HG02840 (cell line): ENCODE measurements at regions not wholly inside any gene's neighbourhood (a gene's known extent, or its start where the extent isn't known, plus 50 kb on each side); places are given as distances from the start of the nearest gene placed in this dataset.

Experiments used
- ATAC-seq: cut with Tn5 transposase; IDR thresholded peaks from one replicate; pipeline ENCODE4 v1.9.1; 2021; ENCODE audit warnings: mild to moderate bottlenecking, moderate library complexity, moderate number of reproducible peaks; ENCODE audit not compliant: unreplicated experiment, low FRiP score

DNA sequence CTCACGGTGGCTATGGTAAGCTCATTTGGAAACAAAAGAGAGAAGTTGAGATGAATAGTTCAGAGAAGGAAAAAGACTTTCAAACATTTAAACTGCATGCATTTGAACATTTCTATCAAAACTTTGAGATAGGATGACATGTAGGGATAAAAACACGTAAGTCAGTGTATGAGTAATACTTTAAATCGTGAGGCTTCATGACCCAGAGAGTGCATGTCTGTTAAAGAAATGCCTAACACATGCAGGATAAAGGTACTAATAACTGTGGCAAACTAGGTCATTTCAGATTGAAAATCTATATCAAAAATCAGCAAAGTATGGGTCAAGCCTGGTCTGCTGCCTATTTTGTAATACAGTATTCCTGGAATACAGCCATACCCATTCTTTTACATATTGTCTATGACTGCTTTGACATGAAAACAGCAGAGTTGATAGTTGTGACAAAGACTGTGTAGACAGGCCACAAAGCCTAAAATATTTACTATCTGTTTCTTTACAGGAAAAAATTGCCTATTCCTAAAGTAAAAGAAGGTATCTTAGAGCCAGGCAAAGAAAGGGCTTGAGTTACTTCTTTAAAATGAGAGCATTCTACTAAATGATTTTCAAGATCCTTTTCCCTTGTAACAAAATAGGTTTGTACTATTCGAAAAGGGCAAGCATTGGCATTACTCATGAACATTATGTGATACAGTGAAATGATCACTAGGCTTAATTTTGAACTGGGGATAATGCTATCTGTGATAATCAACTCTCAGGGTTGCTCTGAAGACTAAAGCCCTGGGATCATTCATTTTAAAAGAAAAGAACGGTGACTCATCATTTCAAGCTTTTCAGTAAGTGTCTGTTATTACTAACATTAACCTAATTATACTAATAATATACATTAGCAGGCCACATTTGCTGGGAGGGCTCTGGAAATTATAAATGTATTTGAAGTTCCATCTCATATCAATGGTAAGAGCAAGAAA lies 185.9 kb downstream of the CRPPA start:
- ATAC-seq: no peak

DNA sequence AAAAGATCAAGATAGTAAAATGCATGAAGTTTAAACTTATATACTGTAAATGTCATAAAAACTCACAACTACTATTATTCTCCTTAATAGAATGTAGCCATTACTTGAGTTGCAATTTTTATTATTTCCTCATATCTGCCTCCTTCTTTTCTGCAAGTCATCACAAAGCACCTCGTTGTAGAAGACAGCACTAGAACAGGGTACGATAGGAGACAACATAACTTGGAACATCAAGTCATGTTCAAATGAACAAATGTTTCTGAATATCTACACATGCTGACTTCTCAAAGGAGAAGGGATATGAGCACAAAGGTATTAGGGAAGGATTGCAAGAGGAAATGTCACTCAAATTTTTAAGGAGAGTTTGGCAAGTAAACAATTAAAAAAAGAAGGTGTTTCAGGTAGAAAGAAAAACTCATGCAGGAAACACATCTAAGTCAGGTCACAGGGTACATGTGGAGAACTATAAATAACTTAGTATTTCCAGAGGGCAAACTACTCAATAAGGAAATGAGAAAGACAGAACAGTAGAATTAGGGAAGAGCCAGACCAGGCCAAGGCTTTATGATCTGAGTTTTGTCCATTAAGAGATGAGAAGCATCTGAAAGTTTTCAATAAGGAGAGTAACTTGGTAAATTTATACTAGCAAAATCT lies 186.7 kb downstream of the CRPPA start:
- ATAC-seq: no peak

DNA sequence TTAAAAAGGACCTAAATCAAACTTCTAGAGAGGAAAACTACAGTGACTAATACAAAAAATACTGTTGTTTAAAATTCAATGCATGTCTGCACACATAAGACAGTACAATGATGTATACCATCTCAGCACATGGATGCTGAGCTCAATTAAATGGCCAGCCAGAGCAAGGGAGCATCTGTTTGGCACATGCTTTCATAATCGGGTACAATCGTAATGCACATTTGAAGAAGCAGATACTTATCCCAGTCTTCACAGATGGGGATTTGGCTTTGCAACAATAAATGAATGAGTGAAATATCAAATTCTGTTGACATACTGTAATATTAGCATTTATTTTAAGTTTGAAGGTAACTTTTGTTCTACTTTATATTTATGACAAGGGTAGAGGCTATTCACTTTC lies 187.8 kb downstream of the CRPPA start:
- ATAC-seq: no peak

DNA sequence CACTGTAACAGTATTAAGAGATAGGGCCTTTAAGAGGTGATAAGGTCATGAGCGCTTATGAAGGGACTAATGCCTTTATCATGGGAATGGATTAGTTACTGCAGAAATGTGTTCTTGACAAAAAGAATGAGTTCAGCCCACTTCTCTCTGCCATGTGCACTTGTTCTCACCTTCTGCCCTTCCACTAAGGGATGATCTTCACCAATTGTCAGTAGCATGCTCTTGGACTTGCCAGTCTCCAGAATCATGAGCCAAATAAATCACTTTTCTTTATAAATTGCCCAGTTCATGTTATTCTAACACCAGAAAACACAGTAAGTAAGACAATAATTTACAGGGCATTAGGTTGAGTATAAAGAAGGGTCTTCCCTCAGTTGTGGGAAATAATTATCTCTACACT lies 189.1 kb downstream of the CRPPA start:
- no peak for ATAC-seq

DNA sequence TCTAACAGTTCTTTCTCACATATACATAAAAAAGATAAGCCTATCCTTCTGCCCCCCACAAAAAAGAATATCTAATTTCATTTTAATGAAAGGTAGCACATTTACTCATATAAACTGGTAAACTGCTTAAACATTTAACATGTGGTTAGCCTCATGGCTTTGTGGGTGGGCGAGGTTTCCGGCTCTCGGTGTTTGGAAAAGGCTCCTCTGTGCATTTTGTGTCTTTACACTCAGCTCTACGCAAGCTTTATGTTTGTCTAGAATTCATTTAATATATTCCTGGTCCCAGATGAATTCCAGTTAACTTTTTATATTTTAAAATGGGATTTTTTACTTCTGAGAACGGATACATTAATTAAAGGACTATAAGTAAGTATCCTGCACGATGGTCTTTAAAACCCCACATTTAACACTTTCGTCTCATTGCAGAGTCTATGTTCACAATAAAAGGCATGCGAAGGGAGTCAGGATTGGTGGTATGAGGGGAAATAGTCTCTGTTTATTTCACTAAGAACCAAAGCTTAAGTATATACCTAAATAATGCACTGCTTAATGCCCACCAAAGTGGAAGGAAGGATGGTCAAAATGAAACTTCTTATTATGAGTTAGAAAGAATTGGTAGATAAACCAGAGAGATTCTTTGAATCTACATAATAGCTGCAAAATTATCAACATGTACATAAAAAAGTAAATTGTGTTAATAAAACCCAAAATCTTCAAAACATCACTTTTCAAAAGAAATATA lies 197.2 kb downstream of the CRPPA start:
- no peak for ATAC-seq

DNA sequence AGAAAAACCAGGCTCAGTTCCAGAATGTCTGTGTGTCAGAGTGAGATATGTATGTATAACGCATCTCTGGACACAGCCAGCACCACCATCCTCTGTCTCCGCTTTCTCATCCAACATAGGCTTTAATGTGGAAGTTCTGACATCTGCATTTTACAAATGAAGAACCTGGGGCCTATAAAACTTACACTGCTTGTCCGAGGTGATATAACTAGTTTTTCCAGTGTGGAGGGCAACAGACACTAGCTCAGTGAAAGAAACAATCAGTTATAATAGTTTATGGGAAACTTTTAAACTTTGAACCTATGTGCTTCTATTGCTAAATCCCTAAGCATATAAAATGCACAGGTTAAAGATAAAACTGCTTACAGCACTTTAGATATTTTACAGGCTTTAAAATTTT lies 208.7 kb downstream of the CRPPA start:
- ATAC-seq: no peak

DNA sequence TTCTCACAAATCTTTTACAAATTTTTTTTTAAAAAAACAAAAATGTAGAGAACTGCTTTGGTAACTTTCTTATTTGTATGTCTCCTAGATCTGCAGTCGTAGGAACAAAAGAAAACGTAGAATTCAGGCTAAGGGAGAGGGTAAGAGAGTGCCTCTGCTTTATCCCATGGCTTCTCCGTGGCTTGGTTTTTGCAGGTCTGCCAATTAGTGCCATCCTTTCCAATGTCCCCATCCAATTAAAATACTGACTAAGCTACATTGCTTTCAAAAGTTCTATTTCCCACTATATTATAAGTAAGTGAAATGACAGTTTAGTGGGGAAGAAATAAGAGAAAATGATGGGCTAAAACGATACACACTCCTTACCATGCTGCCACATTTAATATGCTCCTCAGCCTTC lies 209.3 kb downstream of the CRPPA start:
- ATAC-seq: no peak

DNA sequence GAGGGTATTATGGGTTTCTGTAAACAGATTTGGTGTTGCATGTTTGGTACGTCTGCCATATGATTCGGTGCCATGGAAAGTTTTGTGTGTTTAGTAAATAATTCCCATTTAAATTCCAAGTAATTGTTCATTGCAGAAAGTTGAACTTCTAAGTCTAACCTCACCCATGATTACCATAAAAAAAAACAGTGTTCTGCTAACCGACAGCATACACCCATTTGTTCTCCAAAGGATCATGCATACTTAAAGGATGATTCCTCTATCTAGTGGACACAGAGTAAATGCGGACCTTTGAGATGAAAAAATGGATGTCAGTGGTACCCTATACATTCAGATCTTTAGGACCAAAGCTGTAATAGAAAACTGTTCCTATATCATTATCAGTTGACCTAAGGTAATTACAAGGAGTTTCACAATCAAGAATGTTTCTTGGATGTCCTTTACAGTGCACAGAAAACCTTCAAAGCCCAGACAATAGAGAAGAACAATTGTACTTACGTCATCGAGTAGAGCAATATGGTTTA lies 209.9 kb downstream of the CRPPA start:
- no peak for ATAC-seq

DNA sequence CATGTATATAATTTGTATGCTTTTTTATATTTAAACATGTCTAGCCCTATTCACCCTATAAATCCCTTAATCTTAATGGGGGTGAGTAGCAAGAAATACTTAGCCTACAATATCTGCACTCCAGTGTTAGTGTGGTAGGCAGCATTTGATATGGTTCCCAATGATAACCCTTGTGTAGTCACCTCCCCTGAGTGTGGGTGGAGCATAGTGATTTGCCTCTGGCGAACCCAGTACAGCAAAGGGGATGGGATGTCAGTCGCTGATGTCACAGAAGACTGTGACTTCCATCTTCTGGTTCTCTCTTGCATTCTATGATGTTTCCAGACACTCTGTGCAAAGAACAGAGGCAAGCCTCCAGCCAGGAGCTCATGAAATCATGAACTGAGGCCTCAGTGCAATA lies 211.2 kb downstream of the CRPPA start:
- ATAC-seq: no peak

DNA sequence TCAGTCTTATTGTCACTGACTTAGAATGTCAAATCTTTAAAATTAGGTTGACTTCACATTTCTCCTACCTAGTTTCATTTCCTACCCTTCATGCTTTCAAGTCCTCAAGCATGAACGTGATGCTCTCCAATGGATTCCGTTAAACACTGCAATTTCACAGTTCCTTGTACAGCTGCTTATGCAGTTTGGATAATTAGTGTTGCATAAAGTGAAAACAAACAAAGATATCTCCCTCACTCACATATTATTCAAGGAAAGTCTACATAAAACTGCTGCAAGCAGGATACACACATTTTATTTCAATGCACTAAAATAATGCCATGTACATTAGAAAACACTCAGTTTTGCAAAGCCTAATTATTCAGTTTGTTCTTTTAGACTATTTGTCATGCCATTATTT lies 214.0 kb downstream of the CRPPA start:
- no peak for ATAC-seq

DNA sequence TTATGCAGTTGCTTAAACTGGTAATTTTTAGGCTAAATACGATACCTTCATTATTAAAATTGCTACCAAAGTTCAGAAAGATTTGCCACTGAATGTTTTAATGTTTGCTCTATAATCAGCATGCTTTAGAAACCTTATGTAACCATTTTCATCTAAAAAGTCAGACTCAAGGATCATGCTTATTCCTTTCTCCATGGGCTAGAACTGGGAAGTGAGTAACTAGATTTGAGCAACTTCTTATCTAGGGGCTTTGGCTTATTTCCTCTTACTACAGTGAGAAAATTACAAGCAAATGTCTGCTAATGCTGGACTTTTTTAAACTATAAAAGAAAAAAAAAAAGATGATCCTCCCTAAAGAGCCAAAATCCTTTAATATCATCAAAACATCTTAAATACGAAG lies 215.9 kb downstream of the CRPPA start:
- ATAC-seq: no peak

DNA sequence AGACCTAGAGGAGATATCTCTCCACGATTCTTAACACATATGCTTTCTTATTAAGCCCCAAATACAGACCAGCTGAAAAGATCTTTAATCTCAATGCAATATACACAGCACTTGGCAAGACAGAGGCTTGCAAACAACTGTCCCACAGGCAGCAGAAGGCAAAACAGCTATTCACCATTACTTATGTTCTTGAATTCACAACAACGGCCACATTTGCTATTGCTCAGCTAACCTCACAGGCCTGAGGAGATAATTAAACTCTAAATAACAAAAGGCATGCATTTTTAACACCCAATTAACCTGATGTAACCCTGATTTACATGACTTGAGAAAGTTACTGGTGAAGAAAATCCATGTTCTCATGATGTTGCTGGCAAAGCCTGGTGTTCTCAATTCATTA lies 216.4 kb downstream of the CRPPA start:
- ATAC-seq: no peak

DNA sequence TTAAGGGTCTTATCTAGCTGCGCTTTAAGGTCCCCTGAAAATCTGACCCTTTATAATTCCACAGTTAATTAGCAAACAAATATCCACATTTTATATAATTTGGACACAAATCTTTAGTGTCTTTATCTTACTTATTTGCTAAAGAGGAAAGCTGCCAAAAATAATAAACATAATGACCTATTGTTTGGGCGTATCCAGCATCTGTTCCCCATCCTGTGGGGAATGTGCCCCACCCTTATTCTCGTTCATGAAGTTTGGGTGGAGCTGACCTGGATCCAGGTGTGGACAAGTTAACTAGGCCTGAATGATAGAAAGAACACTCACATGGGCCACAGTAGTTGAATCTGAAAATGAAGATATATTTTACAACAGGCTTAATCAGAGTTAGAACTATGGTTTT lies 218.3 kb downstream of the CRPPA start:
- ATAC-seq: no peak

DNA sequence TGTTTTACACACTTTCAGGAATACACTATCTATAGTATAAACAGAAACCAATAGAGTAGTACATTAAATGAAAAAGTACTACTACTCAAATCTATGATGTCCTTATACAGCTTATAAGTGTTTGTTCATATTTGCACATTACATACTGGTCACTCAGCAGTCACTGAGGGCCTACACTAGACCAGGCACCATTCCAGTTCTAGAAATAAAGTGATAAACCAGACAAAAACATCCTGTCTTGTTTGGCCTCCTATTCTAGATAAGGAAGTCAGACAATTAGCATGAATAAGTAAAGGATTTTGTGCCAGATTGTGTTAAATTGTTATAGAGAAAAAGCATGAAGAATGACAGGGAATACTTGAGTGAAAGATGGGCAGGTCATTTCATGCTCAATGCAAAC lies 219.0 kb downstream of the CRPPA start:
- ATAC-seq: no peak

DNA sequence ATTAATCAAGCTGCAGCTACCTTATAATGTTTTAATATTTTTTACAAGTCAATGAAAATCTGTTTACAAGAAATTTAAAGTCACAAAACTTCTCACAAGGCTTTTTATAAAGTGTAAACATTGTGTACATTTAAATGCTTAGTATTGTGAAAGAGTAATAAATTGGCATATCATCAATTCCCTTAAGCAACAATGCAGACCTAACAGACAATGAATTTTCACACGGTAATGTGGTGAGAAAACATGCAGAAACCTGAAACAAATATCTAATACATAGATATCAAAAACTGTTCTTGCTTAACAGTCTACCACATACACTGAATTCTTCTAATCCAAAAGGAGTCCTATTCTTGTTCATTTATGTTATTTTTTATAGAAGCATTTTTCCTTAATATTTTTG lies 220.7 kb downstream of the CRPPA start:
- no peak for ATAC-seq

DNA sequence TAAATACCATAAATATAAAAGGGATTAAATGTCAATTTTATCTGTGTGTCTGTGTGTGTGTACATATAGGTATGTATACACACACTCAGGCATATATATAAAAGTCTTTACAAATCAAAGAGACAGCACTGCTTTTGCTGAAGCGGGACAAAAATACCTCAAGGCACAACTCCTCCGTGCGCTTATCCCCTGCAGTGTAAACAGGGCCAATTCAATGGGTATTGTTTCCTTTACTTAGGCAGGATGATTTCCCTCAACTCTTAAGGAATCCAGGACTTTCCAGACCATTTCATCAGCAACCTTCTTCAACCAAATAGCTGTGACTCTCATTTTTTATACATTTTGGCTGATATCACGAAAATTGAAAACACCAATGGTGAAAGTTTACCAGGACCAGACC lies 227.7 kb downstream of the CRPPA start:
- ATAC-seq: no peak

DNA sequence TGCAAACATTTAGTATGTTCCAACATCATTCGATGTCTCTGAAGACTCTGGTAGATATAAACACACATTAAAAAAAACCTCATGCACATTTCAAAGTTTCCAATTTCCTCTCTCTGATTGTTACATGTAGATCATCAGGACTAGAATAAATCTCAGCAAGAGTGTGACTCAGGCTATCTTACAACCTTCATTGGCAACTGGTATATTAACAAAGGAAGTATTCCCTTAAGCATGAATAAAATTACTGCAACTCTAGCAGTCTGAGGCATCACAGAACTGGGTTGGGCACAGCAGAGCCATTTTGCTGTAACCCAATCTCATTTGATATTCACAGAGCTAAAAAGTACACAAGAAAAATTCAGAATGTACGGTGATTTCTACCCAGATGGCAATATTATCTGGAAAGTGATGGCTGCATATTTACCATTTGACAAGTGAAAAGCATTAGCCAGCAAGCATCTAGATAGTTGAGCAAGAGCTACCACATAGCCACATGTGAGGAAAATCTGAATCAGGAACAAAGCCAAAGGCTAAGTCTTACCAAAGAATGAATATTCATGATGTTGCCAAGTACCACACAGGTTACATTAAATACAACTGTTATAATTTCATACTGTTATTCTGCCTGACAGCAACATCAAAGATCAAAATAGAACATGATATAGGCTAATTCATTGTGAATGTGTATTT lies 232.2 kb downstream of the CRPPA start:
- no peak for ATAC-seq

DNA sequence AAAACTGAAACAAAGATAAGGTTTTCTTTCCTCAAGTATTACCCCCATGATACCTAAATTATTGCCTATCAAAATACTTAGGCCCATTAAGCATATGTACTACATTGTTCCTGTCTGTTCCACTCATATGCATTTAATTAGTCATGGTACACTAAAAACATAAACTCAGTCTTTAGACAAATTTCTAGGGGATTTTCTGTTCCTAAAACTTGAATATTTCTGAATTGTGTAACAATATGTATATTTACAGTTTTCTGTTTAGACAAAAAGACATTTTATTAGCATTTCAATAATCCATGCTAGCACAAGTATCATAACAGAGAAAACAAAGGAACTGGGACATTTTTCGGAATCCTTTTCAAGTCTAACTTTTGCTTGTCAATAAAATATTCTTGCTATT lies 234.2 kb downstream of the CRPPA start:
- no peak for ATAC-seq

DNA sequence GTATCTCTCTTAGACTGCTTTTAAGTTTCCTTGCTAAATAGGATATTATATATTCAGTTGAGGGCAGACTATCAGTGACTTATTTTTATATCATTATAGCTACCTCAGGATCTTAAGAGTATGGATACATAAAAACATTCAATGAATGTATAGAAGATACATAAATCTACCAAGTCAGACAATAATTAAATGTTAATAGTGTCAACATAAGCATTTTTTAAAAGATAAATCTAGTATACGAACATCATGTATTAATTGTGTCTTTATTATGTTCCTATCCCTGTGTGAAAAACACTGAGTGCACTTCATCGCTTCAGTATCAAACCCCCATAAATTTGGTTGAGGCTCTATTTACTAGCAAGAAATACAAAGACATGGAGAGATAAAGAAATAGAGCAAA lies 242.8 kb downstream of the CRPPA start:
- ATAC-seq: no peak

DNA sequence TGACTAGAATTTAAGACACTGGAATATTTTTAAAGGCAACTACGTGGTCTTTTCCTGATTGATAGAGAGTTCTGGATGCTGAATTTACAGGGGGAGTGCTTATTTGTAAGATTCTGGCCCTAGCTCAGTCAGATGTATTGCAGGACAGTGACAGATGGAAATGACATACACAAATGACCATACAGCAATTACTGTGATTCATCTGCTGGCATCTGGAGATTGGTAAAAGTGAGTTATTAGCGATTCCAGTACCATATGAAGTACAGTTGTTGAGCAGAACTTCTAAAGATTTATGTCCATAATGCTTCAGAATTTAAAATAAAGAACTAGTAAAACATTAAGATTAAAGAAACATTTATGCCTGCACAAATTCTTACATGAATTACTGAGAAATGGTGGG lies 243.2 kb downstream of the CRPPA start:
- no peak for ATAC-seq

DNA sequence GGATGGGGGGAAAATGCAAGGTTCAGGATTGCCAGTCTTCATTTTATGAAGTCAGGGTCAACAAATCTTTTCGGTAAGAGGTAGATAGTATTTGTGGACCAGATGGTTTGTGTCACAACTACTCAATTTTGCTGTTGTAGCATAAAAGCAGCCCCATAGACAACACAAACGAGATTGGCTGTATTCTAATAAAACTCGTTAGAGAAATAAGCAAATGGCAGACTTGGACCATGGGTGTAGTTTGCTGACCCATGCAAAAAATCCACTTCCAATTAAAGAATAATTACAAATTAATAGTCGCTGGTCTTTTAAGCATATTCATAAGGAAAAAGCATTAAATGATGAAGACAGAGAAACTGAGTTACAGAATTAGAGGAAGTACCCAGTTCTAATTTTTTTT lies 247.1 kb downstream of the CRPPA start:
- ATAC-seq: no peak
